NCI-H460 (cell line): ENCODE measurements at regions not wholly inside any gene's neighbourhood (a gene's known extent, or its start where the extent isn't known, plus 50 kb on each side); places are given as distances from the start of the nearest gene placed in this dataset.
"Not testable (repeated sequence)": the region's sequence is repeated elsewhere in the genome, so short reads cannot be mapped to it uniquely, and the experiment has no call there.

Experiments used
- DNase-seq: peaks from one replicate; pipeline ENCODE4 v3.0.0-alpha.2; 2016; ENCODE audit warnings: low read depth; ENCODE audit errors: extremely low read depth
- small RNA-seq, 2 experiments: library from RNA; depleted of rRNA; stranded (forward); fragments of <200 nt; gene quantifications; one replicate each; pipeline ENCODE3, GENCODE V24; 2014

DNA sequence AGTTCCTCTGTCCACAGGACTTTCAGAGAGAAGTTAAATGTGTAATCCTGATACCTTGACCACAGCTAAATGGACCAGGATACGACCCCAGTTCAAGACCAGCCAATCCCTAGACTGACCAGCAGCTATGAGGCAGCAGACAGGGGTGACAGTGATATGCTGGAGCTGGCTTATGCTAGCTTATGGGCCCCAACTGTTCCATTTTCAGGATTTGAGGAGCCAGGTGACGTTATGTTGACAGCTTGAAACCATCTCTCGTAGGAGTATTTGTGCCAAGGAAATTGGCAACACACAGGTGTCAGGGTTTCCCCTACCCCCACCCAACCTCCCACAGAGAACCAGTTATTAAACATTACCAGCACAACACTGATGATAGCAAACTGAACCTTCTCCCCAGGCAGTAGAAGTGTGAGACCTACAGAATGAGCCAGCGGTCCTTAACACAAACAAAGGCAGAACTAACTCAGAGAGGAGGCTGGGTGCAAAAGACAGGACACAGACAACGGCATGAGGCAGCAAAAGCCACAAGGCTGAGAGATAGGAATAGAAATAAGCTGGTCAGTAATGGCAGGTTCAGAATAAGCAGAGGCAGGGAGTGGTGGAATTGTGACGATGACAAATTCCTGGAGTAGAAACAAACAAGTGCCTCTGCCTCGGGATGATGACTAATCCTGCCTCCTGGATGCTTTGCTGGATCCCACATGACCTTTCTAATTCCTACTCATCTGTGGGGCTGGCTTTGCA lies 85.6 kb upstream of the CPEB2 start:
- peak; percentile 25 for DNase-seq

DNA sequence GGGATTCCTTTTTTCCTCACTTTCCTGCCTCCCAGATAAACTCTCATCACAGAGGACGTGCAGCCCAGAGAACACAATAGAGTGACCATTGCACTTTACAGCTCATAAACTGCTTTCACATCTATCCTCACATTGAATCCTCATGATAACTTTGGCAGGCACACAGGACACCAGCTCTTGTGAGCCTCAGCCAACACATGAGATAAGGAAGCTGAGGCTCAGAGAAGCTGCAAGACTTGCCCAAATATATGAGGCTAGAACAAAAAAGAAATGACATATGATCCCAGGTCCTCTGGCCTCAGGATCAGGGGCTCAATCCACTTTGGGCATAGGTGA lies 85.0 kb upstream of the CPEB2 start:
- DNase-seq: no peak

DNA sequence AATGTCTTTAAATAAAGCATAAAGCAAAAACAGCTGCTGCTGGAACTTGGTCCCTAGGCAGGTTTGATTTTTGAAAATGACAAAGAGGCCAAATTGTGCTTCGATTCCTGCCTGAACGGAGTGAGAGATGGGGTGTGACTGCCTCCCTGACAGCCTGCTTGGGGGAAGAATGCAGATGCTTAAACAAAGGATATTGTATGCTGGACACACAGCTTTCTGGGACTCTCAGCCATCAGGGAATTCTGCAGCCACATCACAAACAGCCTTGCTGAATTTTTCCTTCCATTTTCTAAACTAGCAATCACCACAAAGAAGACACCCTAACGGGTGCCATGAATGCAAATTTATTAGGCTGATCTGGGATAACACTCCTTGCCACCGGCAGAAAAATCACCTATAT lies 83.9 kb upstream of the CPEB2 start:
- no peak for DNase-seq

DNA sequence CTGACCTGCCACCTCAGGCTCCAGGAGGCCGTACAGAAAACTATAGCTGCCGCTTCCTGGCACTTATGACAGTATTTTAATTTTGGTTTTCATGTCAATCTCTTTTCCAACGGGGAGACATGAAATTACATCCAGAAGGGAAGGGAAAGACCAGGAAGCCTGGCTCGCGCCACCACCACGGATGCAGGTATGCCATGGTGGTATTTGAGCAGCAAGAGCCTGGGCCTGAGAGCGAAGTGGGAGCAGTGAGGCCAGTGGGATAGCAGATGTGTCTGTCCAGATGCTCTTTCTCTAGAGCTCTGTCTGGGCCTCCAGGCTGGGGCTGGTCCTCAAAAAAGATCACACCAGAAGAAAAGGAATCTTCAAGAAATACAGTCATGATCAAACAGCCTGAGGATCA lies 82.5 kb upstream of the CPEB2 start:
- no peak for DNase-seq

- DNase-seq: no peak
Observed at GRCh38 chr4:14920237-14920636, 82.0 kb upstream of the CPEB2 start.

GRCh38 chr4:14920759-14921320 lies 81.4 kb upstream of the CPEB2 start:
- no peak for DNase-seq

- DNase-seq: not testable (repeated sequence)
Observed at GRCh38 chr4:14921781-14922180, 80.5 kb upstream of the CPEB2 start.

DNA sequence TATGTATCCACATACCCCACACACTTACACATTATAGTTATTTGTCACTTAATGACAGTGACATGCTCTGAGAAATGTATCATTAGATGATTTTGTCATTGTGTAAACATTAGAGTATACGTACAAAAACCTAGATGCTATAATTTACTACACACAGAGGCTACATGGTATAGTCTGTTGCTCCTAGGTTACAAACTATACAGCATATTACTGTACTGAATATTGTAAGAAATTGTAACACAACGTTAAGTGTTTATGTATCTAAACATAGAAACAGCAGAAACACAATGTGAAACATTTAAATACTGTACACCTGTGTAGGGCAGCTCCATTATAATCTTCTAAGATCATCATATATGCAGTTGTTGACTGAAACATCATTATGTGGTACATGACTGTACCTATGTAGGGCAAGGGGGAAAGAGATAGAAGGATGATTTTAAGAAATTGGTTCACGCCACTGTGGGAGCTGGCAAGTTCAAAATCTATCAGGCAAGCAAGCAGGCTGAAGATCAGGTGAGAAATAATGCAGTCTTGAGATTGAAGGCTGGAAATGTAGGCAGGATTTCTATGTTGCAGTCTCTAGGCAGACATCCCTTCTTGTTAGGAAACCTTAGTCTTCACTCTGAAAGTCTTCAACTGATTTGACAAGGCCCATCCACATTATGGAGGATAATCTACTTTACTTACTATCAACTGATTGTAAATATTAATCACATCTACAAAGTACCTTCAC lies 78.0 kb upstream of the CPEB2 start:
- DNase-seq: no peak

DNA sequence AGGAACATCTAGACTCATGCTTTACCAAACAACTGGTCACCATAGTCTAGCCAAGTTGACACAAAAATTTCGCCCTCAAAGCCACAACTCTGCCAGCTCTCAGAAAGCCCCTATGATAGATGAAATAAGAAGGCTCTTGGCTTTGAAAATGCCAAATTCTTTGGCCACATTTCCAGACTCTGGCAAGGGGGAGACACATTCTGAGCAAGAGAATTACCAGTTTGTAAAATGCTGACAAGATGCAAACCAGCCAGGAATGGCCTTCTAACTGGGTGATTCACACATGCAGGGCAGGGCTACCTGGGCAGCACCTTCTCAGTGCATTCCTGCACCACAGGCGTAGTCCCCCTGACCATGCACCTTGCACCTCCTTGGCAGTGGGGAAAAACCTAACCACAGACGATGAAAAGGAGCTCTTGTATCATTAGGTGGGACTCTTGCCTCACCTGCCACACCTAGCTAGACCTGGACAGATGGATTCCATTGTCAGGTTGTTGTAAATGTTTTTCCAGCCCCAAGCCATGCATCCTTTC lies 77.4 kb upstream of the CPEB2 start:
- no peak for DNase-seq

DNA sequence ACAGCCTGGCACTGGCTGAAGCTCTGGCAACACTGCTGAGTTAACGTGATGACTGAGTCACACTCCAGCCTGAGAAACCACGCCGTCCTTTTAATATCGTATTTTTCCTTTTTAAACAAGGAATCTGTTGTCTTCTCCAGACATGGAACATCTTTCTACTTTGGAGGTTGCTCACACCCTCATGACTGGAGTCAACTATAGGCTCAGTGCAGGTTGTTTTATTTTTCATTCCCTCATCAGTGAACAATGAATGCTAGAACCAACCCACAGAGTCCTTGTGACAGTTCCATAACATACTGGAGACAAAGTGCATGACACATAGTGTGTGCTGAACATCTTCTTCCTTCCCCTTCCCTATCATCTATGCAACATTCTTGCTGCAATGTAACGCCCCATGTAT lies 76.8 kb upstream of the CPEB2 start:
- DNase-seq: no peak

DNA sequence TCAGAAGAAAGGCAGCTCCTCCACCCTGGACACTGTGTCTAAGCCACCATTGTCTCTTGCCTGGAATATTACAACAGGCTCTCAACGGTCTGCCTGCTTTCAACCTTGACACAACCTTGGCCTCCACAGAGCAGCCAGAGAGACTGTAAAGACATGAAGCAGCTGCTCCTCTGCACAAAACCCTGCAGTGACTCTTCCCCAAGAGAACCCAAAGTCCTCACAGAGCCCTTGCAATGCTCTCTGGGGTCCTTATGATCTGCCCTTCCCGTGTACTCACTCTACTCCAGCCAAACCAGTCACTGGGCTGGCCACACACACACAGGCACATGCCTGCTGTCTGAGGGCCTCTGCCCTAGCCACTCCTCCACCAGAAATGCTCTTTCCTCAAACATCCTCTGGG lies 75.9 kb upstream of the CPEB2 start:
- DNase-seq: no peak

DNA sequence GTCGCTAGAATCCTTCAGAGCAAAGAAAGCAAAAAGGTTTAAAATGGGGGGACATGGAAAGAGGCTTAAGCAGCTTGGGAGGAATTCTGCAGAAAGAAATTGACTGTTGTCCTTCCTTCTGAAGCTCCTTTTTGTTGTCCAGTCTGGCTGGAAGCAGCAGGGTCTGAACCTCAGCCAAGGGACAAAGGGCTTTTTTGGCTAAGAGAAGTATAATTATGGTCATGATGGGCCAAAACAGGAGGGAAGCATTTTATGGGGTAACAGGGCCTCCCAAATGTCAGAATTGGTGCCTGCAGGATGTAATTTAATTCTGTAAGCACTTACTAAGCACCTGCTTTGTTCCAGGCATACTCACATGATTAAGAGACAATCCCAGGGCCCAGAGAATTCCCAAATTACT lies 74.2 kb upstream of the CPEB2 start:
- DNase-seq: no peak

DNA sequence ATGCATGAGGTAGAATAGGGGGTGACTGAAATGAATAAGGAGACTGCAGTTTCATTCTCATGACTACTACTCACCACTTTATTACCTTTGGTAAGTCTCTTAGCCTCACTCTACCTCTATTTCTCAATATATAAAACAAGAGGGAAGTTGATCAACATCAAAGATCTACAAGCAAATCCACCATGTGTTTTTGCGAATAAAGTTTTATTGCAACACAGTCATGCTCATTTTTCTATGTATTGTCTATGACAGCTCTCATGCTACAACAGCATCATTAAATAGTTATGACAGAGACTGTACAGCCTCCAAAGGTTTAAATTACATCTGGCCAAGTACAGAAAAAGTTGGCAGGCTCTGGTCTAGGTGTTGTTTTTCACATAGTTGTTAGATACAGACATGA lies 72.6 kb upstream of the CPEB2 start:
- no peak for DNase-seq

DNA sequence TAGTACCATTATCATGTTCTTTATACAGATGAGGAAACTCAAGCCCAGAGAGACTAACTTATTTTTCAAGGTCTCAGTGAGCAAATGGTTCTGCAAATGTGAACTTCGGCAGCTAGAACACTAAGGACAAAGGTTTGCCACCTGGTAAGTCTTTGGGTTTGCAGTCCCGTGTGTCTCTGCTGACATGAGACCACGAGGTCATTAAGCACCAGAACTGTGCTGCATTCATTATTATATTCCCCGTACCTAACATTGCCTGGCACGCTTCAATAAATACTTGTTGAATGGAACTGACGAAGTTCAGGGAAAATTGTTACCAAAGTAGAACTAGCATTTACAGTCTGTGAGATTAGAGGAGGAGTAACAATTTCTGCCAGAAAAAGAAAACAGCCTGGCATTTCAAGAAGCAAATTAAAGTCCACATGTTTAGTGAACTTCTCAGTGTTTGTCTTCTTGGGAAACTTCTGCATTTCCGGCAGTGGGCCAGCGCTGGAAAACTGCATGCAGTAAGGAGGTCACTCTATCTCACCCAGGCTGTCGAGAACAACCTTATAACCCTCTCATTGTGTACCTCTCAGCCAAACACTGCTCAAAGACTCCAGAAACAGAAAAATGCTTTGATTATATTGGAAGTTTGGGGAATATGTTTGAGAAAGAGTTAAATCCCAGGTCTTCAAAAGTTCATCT lies 67.4 kb upstream of the CPEB2 start:
- DNase-seq: no peak

DNA sequence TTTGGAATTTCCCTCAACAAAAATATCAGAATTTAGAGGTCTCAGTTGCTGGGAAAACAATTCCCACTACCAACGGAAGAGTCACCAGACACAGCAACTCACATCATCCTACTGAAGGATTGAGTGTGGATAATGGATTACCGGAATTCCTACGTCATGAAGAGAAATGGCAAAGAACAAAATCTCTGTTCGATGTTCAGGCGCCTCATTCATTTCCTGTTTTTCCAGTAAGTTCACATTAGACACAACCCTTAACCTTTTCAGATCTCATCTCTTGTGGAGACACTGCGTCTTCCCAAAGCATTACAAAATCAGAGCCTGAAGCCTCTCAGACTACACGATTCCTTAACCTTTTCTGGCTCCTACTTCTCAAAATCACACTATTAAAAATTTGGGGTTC lies 58.5 kb upstream of the CPEB2 start:
- no peak for DNase-seq

GRCh38 chr4:14952352-14952751 lies 49.9 kb upstream of the CPEB2 start:
- no peak for DNase-seq

Small RNAs in the stretch of these regions (small RNA-seq; reads per million reads assigned to genes)
- 0 reads per million in 2 experiments for gene RF00092
